IMR-90 (cell line): ENCODE measurements at regions not wholly inside any gene's neighbourhood (a gene's known extent, or its start where the extent isn't known, plus 50 kb on each side); places are given as distances from the start of the nearest gene placed in this dataset.

Experiments
- ATAC-seq: fragments of 200-7000 bp; cut with Tn5 transposase; 2 replicates; pipeline ENCODE4 v1.9.1; 2020; ENCODE audit warnings: low read depth, mild to moderate bottlenecking, moderate library complexity
- BruUV-seq: library from RNA; stranded (reverse); fragments of 400-500 nt; replicated peaks from 2 replicates; lab custom pipeline; 2021; lab: Mats Ljungman, UMichigan
- CTCF ChIA-PET: fragments of 300-600 bp; formaldehyde crosslinking; extraction: SDS; loops from one replicate; lab custom pipeline; 2021; ENCODE audit warnings: antibody characterized with exemption; lab: Yijun Ruan, JAX
- POLR2A ChIA-PET: fragments of 300-600 bp; sonication (Branson Sonifier 250); formaldehyde crosslinking; loops from one replicate; lab custom pipeline; 2022; ENCODE audit warnings: antibody characterized with exemption; ENCODE audit not compliant: unreplicated experiment; lab: Charles Lee
- DNase-seq: peaks from one replicate; pipeline ENCODE4 v3.0.0; 2013
- H2AFZ ChIP-seq: replicated peaks from 2 replicates; pipeline ENCODE3; 2013; ENCODE audit warnings: low read length, mild to moderate bottlenecking; ENCODE audit not compliant: poor library complexity
- H2AK5ac ChIP-seq: 2 replicates; pipeline ENCODE4 v1.6.1; 2013; ENCODE audit warnings: low read depth, low read length, inconsistent platforms
- H2AK9ac ChIP-seq: replicated peaks from 2 replicates; pipeline ENCODE3; 2013; ENCODE audit warnings: mild to moderate bottlenecking, low read depth, low read length, moderate library complexity; ENCODE audit not compliant: poor library complexity
- H2BK120ac ChIP-seq: 2 replicates; pipeline ENCODE4 v1.6.1; 2013; ENCODE audit warnings: low read depth, low read length, inconsistent platforms
- H2BK15ac ChIP-seq: 3 replicates; pipeline ENCODE4 v1.6.1; 2013; ENCODE audit warnings: low read depth, low read length, inconsistent platforms
- H2BK20ac ChIP-seq: 2 replicates; pipeline ENCODE4 v1.6.1; 2013; ENCODE audit warnings: low read depth, mild to moderate bottlenecking, inconsistent platforms, low read length, moderate library complexity
- H2BK5ac ChIP-seq: 2 replicates; pipeline ENCODE4 v1.6.1; 2013; ENCODE audit warnings: mild to moderate bottlenecking, low read depth, low read length, inconsistent platforms; ENCODE audit not compliant: poor library complexity, severe bottlenecking
- H3K14ac ChIP-seq: replicated peaks from 2 replicates; pipeline ENCODE4 v1.6.1; 2013; ENCODE audit warnings: low read depth, low read length, inconsistent platforms
- H3K18ac ChIP-seq: 2 replicates; pipeline ENCODE4 v1.6.1; 2013; ENCODE audit warnings: low read depth, low read length, control low read depth
- H3K23ac ChIP-seq: 2 replicates; pipeline ENCODE4 v1.6.1; 2013; ENCODE audit warnings: low read depth, low read length, inconsistent platforms
- H3K27ac ChIP-seq: 2 replicates; pipeline ENCODE4 v1.5.1; 2013; ENCODE audit warnings: mild to moderate bottlenecking, control low read depth, low read length; ENCODE audit not compliant: insufficient read depth
- H3K27me3 ChIP-seq: 2 replicates; pipeline ENCODE4 v1.6.1; 2013; ENCODE audit warnings: low read length; ENCODE audit not compliant: control insufficient read depth, insufficient read depth
- H3K36me3 ChIP-seq: 2 replicates; pipeline ENCODE4 v1.6.1; 2013; ENCODE audit warnings: low read length, mixed read lengths; ENCODE audit not compliant: control insufficient read depth, insufficient read depth
- H3K4ac ChIP-seq: 2 replicates; pipeline ENCODE4 v1.6.1; 2013; ENCODE audit warnings: low read depth, low read length, inconsistent platforms
- H3K4me1 ChIP-seq: 2 replicates; pipeline ENCODE4 v1.6.1; 2013; ENCODE audit warnings: low read length, mixed read lengths; ENCODE audit not compliant: control insufficient read depth, insufficient read depth
- H3K4me2 ChIP-seq: 2 replicates; pipeline ENCODE4 v1.6.1; 2013; ENCODE audit warnings: low read depth, mild to moderate bottlenecking, control low read depth, low read length, moderate library complexity
- H3K4me3 ChIP-seq: 2 replicates; pipeline ENCODE4 v1.5.1; 2013; ENCODE audit warnings: low read depth, mild to moderate bottlenecking, control low read depth, low read length, moderate library complexity; ENCODE audit not compliant: insufficient read depth
- H3K56ac ChIP-seq: 2 replicates; pipeline ENCODE4 v1.6.1; 2013; ENCODE audit warnings: low read length, inconsistent platforms; ENCODE audit not compliant: insufficient read depth; ENCODE audit errors: extremely low read depth
- H3K79me1 ChIP-seq, 2 experiments: 2 replicates each; pipeline ENCODE4 v1.6.1; 2013; ENCODE audit warnings: low read length in 2 of 2, inconsistent platforms in 1 of 2, low read depth in 1 of 2
- H3K9ac ChIP-seq: 2 replicates; pipeline ENCODE4 v1.6.1; 2013; ENCODE audit warnings: low read depth, low read length, control low read depth
- H3K9me1 ChIP-seq: 2 replicates; pipeline ENCODE4 v1.6.1; 2013; ENCODE audit warnings: low read length, inconsistent platforms; ENCODE audit not compliant: insufficient read depth
- H3K9me3 ChIP-seq: 2 replicates; pipeline ENCODE4 v1.6.1; 2013; ENCODE audit warnings: low read length; ENCODE audit not compliant: control insufficient read depth, insufficient read depth
- H4K20me1 ChIP-seq: 2 replicates; pipeline ENCODE4 v1.6.1; 2013; ENCODE audit warnings: low read length, inconsistent platforms; ENCODE audit not compliant: insufficient read depth
- H4K5ac ChIP-seq: 2 replicates; pipeline ENCODE4 v1.6.1; 2013; ENCODE audit warnings: mild to moderate bottlenecking, low read depth, low read length, control low read depth
- H4K8ac ChIP-seq, 2 experiments: 2 replicates each; pipeline ENCODE4 v1.6.1; 2013; ENCODE audit warnings: low read depth in 2 of 2, low read length in 2 of 2, control low read depth in 1 of 2, inconsistent platforms in 1 of 2
- H4K91ac ChIP-seq: 2 replicates; pipeline ENCODE4 v1.6.1; 2013; ENCODE audit warnings: low read depth, low read length, inconsistent platforms; ENCODE audit not compliant: insufficient read depth
- CEBPB ChIP-seq: IDR thresholded peaks from 2 replicates; pipeline ENCODE4 v1.6.1; 2012; ENCODE audit warnings: low read depth, low read length, improper control_type of control experiment
- RAD21 ChIP-seq: IDR thresholded peaks from 2 replicates; pipeline ENCODE4 v1.6.1; 2012; ENCODE audit warnings: low read length, improper control_type of control experiment
- WGBS, 2 experiments: methylation state at CpG; one replicate each; pipeline versions ENCODE4 v1.1.5 to v1.1.7; 2013; ENCODE audit warnings: missing lambda C conversion rate in 2 of 2; ENCODE audit not compliant: insufficient read length in 1 of 2; ENCODE audit errors: extremely low coverage in 2 of 2; 5-methylcytosine and 5-hydroxymethylcytosine counted together
- dilution Hi-C: fragments of 300-500 bp; cut with HindIII; formaldehyde crosslinking; loops from one replicate; pipeline ENCODE4 v1.14.3; 2018; ENCODE audit warnings: low sequenced_read_pairs; ENCODE audit not compliant: unreplicated experiment
- in situ Hi-C: fragments of 300-500 bp; cut with MboI; formaldehyde crosslinking; loops from 3 replicates; pipeline ENCODE4 v1.14.3; 2019; ENCODE audit warnings: low sequenced_read_pairs, inconsistent platforms, mixed read lengths
- intact Hi-C: fragments of 100-400 bp; cut with micrococcal nuclease; formaldehyde crosslinking; loops from 2 replicates; pipeline ENCODE4 v1.10.0; 2022

GRCh38 chr12:114935658-114936057 is 251.7 kb upstream of the TBX3 start:
- WGBS, 2 experiments, result 100% methylated on average over 1 of the region's 2 CpGs; no CpG with 5 or more reads in 1 of the 2 experiments
- Histone ChIP-seq H3K56ac (no peak overlapping the region), H3K4me2 (no peak overlapping the region), H2BK20ac (peak overlapping the region; percentile 45), H3K27me3 (no peaks in the 10 kb centered on the region), H2BK120ac (peak overlapping the region; percentile 27; the same call in 1 of the 2 replicates), H3K4me3 (no peak overlapping the region), H4K20me1 (no peaks in the 10 kb centered on the region), H4K91ac (peak overlapping the region; percentile 16; the same call in 1 of the 2 replicates), H3K18ac (no peak overlapping the region), H3K23ac (no peak overlapping the region), H3K14ac (peak overlapping the region; percentile 25), H3K27ac (no peak overlapping the region), H2BK5ac (no peak overlapping the region), H2AK9ac (no peak overlapping the region), H3K4me1 (peaks cover 7% of the 10 kb centered on the region), H3K36me3 (no peaks in the 10 kb centered on the region), H3K9me3 (no peaks in the 10 kb centered on the region; the same call in 1 of the 2 replicates), H4K8ac (no peak overlapping the region), H3K9ac (no peak overlapping the region), H3K79me1 (no peaks in the 10 kb centered on the region), H4K5ac (no peak overlapping the region), H3K4ac (peak overlapping the region; percentile 37; the same call in 1 of the 2 replicates), H2AK5ac (peak overlapping the region; percentile 59), H2BK15ac (no peak overlapping the region), H3K9me1 (peaks cover 6% of the 10 kb centered on the region), H2AFZ (no peak overlapping the region)
- ATAC-seq (no peak), DNase-seq (no peak)
- dilution Hi-C loops, result no loop called here
- intact Hi-C loops, result no loop called here
- in situ Hi-C loops, result no loop called here
- CTCF ChIA-PET, result interaction anchor here (0.5 to 1.2 kb wide), 2 partner anchors 11 to 42 kb away, joined by 3 read pairs; no protein-coding TSS in a partner anchor
- POLR2A ChIA-PET, result no interaction called here
- TF ChIP-seq CEBPB, result no peak
- 0 out of 2 replicates have a peak, but pooled peaks have one; percentile 8 for TF ChIP-seq RAD21
- BruUV-seq, result no TSS peak
